HG03439 (cell line): ENCODE measurements at regions not wholly inside any gene's neighbourhood (a gene's known extent, or its start where the extent isn't known, plus 50 kb on each side); places are given as distances from the start of the nearest gene placed in this dataset.

ENCODE experiments used
- ATAC-seq: cut with Tn5 transposase; IDR thresholded peaks from one replicate; pipeline ENCODE4 v1.9.1; 2021; ENCODE audit warnings: mild to moderate bottlenecking, moderate library complexity; ENCODE audit not compliant: unreplicated experiment

- ATAC-seq: no peak
These were observed 590.4 kb upstream of the PFKP start for GRCh38 chr10:2476812-2477553.

GRCh38 chr10:2476218-2476811, 591.0 kb upstream of the PFKP start:
- ATAC-seq: no peak

- no peak for ATAC-seq
These were observed 591.6 kb upstream of the PFKP start for GRCh38 chr10:2475711-2476217.

GRCh38 chr10:2471811-2472210, 595.5 kb upstream of the PFKP start:
- ATAC-seq: no peak

- no peak for ATAC-seq
These were observed 597.5 kb upstream of the PFKP start for GRCh38 chr10:2469802-2470201.

- no peak for ATAC-seq
These were observed 602.9 kb upstream of the PFKP start for GRCh38 chr10:2464483-2464882.

GRCh38 chr10:2463316-2463715, 604.0 kb upstream of the PFKP start:
- no peak for ATAC-seq

GRCh38 chr10:2462581-2462980, 604.8 kb upstream of the PFKP start:
- ATAC-seq: no peak

- no peak for ATAC-seq
These were observed 606.5 kb upstream of the PFKP start for GRCh38 chr10:2460812-2461211.

GRCh38 chr10:2459713-2460112, 607.6 kb upstream of the PFKP start:
- ATAC-seq: no peak

- ATAC-seq: no peak
These were observed 610.5 kb upstream of the PFKP start for GRCh38 chr10:2456834-2457233.

GRCh38 chr10:2445370-2445769, 622.0 kb upstream of the PFKP start:
- no peak for ATAC-seq

GRCh38 chr10:2439983-2440382, 627.4 kb upstream of the PFKP start:
- no peak for ATAC-seq

- no peak for ATAC-seq
These were observed 628.3 kb upstream of the PFKP start for GRCh38 chr10:2439000-2439399.

- ATAC-seq: no peak
These were observed 629.0 kb upstream of the PFKP start for GRCh38 chr10:2438248-2438939.

- no peak for ATAC-seq
These were observed 630.4 kb upstream of the PFKP start for GRCh38 chr10:2436933-2437332.

GRCh38 chr10:2431961-2432360, 635.4 kb upstream of the PFKP start:
- ATAC-seq: no peak

- no peak for ATAC-seq
These were observed 639.9 kb upstream of the PFKP start for GRCh38 chr10:2427412-2427811.

GRCh38 chr10:2425320-2425719, 642.0 kb upstream of the PFKP start:
- ATAC-seq: no peak

GRCh38 chr10:2414562-2414961, 652.8 kb upstream of the PFKP start:
- ATAC-seq: no peak

GRCh38 chr10:2414039-2414438, 653.3 kb upstream of the PFKP start:
- ATAC-seq: no peak

- no peak for ATAC-seq
These were observed 657.3 kb upstream of the PFKP start for GRCh38 chr10:2410049-2410448.
